ENCODE measurements at regions not wholly inside any gene's neighbourhood (a gene's known extent, or its start where the extent isn't known, plus 50 kb on each side); places are given as distances from the start of the nearest gene placed in this dataset.

- TF ChIP-seq POLR2AphosphoS5 (IDR thresholded peaks at IDR 0.05) (no peak), EP300 (IDR thresholded peaks at IDR 0.05) (no peak)
- H3K27ac ChIP-seq (replicated peaks in 1 of 4): no peak overlapping the region
Observed at GRCh38 chr14:101221549-101222160, 318.1 kb upstream of the RTL1 start.

GRCh38 chr14:101222362-101223070 lies 319.0 kb upstream of the RTL1 start:
- 87% methylated on average over 11 of the region's 11 CpGs for WGBS
- Histone ChIP-seq H3K27ac (replicated peaks in 1 of 4) (no peak overlapping the region), H3K9me3 (no peaks in the 10 kb centered on the region), H3K4me3 (no peak overlapping the region), H3K4me1 (no peaks in the 10 kb centered on the region), H3K36me3 (no peaks in the 10 kb centered on the region), H3K27me3 (no peaks in the 10 kb centered on the region)
- DNase-seq (ENCODE audit: extremely low spot score): peak; percentile 86
- no peak for TF ChIP-seq CTCF (IDR thresholded peaks at IDR 0.05)
- TF ChIP-seq EP300 (IDR thresholded peaks at IDR 0.05): no peak
- TF ChIP-seq POLR2A (IDR thresholded peaks at IDR 0.05; ENCODE audit: low read depth): no peak
- TF ChIP-seq POLR2AphosphoS5 (IDR thresholded peaks at IDR 0.05): no peak
- intact Hi-C loops (cut with DNase I): no loop called here

More at GRCh38 chr14:101221549-101222160, 318.1 kb upstream of the RTL1 start:
- WGBS: 96% methylated on average over 10 of the region's 10 CpGs
- H3K36me3 ChIP-seq: no peaks in the 10 kb centered on the region
- no peaks in the 10 kb centered on the region for H3K27me3 ChIP-seq
- no peak overlapping the region for H3K4me3 ChIP-seq
- no peaks in the 10 kb centered on the region for H3K9me3 ChIP-seq
- no peaks in the 10 kb centered on the region for H3K4me1 ChIP-seq
- intact Hi-C loops (cut with DNase I): no loop called here
- peak; percentile 79 for DNase-seq (ENCODE audit: extremely low spot score)

- intact Hi-C loops (cut with DNase I): no loop called here
- TF ChIP-seq EP300 (IDR thresholded peaks at IDR 0.05): no peak
- TF ChIP-seq CTCF (IDR thresholded peaks at IDR 0.05): no peak
- TF ChIP-seq POLR2A (IDR thresholded peaks at IDR 0.05; ENCODE audit: low read depth): no peak
- no peak for TF ChIP-seq POLR2AphosphoS5 (IDR thresholded peaks at IDR 0.05)
- Histone ChIP-seq H3K27me3 (no peaks in the 10 kb centered on the region), H3K4me3 (no peak overlapping the region), H3K9me3 (no peaks in the 10 kb centered on the region), H3K4me1 (no peaks in the 10 kb centered on the region), H3K36me3 (no peaks in the 10 kb centered on the region), H3K27ac (replicated peaks in 1 of 4) (no peak overlapping the region)
- 77% methylated on average over 6 of the region's 6 CpGs for WGBS
- DNase-seq (ENCODE audit: extremely low spot score): peak; percentile 64
Observed at GRCh38 chr14:101223127-101223526, 319.6 kb upstream of the RTL1 start.

GRCh38 chr14:101223561-101224162 lies 320.1 kb upstream of the RTL1 start:
- no peak for TF ChIP-seq CTCF (IDR thresholded peaks at IDR 0.05)
- TF ChIP-seq POLR2A (IDR thresholded peaks at IDR 0.05; ENCODE audit: low read depth): no peak
- no peak for TF ChIP-seq EP300 (IDR thresholded peaks at IDR 0.05)
- TF ChIP-seq POLR2AphosphoS5 (IDR thresholded peaks at IDR 0.05): no peak
- Histone ChIP-seq H3K4me3 (no peak overlapping the region), H3K27me3 (no peaks in the 10 kb centered on the region), H3K4me1 (no peaks in the 10 kb centered on the region), H3K27ac (replicated peaks in 1 of 4) (no peak overlapping the region), H3K9me3 (no peaks in the 10 kb centered on the region), H3K36me3 (no peaks in the 10 kb centered on the region)
- DNase-seq (ENCODE audit: extremely low spot score): peak; percentile 75
- 85% methylated on average over 9 of the region's 10 CpGs for WGBS
- intact Hi-C loops (cut with DNase I): no loop called here

- Histone ChIP-seq H3K27me3 (no peaks in the 10 kb centered on the region), H3K9me3 (no peaks in the 10 kb centered on the region), H3K27ac (replicated peaks in 1 of 4) (no peak overlapping the region), H3K36me3 (no peaks in the 10 kb centered on the region), H3K4me3 (no peak overlapping the region), H3K4me1 (no peaks in the 10 kb centered on the region)
- TF ChIP-seq CTCF (IDR thresholded peaks at IDR 0.05) (no peak), POLR2AphosphoS5 (IDR thresholded peaks at IDR 0.05) (no peak), EP300 (IDR thresholded peaks at IDR 0.05) (no peak), POLR2A (IDR thresholded peaks at IDR 0.05; ENCODE audit: low read depth) (no peak)
- peak; percentile 89 for DNase-seq (ENCODE audit: extremely low spot score)
- 70% methylated on average over 22 of the region's 22 CpGs for WGBS
- intact Hi-C loops (cut with DNase I): no loop called here
Observed at GRCh38 chr14:101224356-101225156, 321.0 kb upstream of the RTL1 start.
